Vagina (tissue), 2 donors: ENCODE measurements at regions not wholly inside any gene's neighbourhood (a gene's known extent, or its start where the extent isn't known, plus 50 kb on each side); places are given as distances from the start of the nearest gene placed in this dataset.

Experiments used
- DNase-seq, 2 donors: peaks; one replicate each; pipeline ENCODE4 v3.0.0-alpha.2; 2017; ENCODE audit errors: extremely low spot score in 2 of 2
- H3K27ac ChIP-seq: fragments of 200-600 bp; sonication (generic); one replicate; pipeline ENCODE4 v1.5.1; 2019
- H3K27me3 ChIP-seq: fragments of 200-600 bp; sonication (generic); one replicate; pipeline ENCODE4 v1.5.1; 2019
- H3K36me3 ChIP-seq, 2 donors: fragments of 200-600 bp; sonication (generic); one replicate each; pipeline ENCODE4 v1.5.1; 2017 to 2019
- H3K4me1 ChIP-seq: fragments of 200-600 bp; sonication (generic); one replicate; pipeline ENCODE4 v1.5.1; 2019
- H3K4me3 ChIP-seq, 2 donors: fragments of 200-600 bp; sonication (generic); 1 replicate in 1 of 2; 2 replicates in 1 of 2; pipeline ENCODE4 v1.5.1; 2016 to 2019
- H3K9me3 ChIP-seq: fragments of 200-600 bp; sonication (generic); one replicate; pipeline ENCODE4 v1.5.1; 2019
- CTCF ChIP-seq, 3 experiments: fragments of 450-650 bp in 2 of 3; fragments of 200-600 bp in 1 of 3; sonication (generic) in 1 of 3; IDR thresholded peaks; one replicate each; pipeline ENCODE4 v1.5.1; 2017 to 2019; ENCODE audit warnings: antibody characterized with exemption in 3 of 3, mild to moderate bottlenecking in 2 of 3, moderate library complexity in 2 of 3
- POLR2A ChIP-seq, 2 donors: fragments of 450-650 bp; IDR thresholded peaks; one replicate each; pipeline ENCODE4 v1.6.1; 2017; ENCODE audit warnings: antibody characterized with exemption in 2 of 2, mild to moderate bottlenecking in 2 of 2, moderate library complexity in 2 of 2
- POLR2AphosphoS5 ChIP-seq, 2 donors: sonication (generic); formaldehyde crosslinking; IDR thresholded peaks; one replicate each; pipeline ENCODE4 v1.9.0; 2017; ENCODE audit warnings: antibody characterized with exemption in 2 of 2, mild to moderate bottlenecking in 2 of 2, low read depth in 1 of 2; ENCODE audit not compliant: insufficient read depth in 1 of 2
- intact Hi-C: fragments of 100-400 bp; cut with DNase I; formaldehyde crosslinking; loops from one replicate; pipeline ENCODE4 v1.15.1; 2023

GRCh38 chr20:57870597-57871236 is 160.9 kb upstream of the PMEPA1 start:
- TF ChIP-seq POLR2A (IDR thresholded peaks at IDR 0.05) (no peak), CTCF (IDR thresholded peaks at IDR 0.05) (no peak), POLR2AphosphoS5 (IDR thresholded peaks at IDR 0.05; ENCODE audit: insufficient read depth in 1 of 2, low read depth in 1 of 2) (no peak)
- Histone ChIP-seq H3K4me3 (no peak overlapping the region), H3K27ac (no peak overlapping the region), H3K9me3 (no peaks in the 10 kb centered on the region), H3K36me3 (no peaks in the 10 kb centered on the region), H3K27me3 (no peaks in the 10 kb centered on the region), H3K4me1 (peaks cover 6% of the 10 kb centered on the region)
- intact Hi-C loops = loop anchor here (10.0 kb wide), 1 partner anchor 304 kb away; no protein-coding TSS in a partner anchor
- peak; percentile 60 to 72 for DNase-seq

DNA sequence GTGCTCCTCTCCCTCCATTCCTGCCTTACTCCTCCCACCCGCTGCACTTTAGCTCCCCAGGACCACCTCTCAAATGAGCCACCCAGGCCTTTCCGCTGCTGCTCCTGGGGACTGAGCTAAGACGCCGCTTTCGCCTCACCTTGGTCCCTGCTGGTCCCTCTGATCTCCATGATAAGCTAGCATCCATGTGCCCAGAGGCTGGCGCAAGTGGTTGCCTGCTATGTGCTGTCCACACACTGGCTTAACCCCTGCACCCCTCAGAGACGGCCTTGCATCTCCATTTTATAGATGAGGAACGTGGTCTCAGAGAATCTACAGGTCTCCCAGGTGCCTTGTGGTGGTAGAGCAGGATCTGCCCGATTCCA is 160.1 kb upstream of the PMEPA1 start:
- Histone ChIP-seq H3K4me3 (no peak overlapping the region), H3K9me3 (no peaks in the 10 kb centered on the region), H3K27me3 (no peaks in the 10 kb centered on the region), H3K27ac (no peak overlapping the region), H3K36me3 (no peaks in the 10 kb centered on the region), H3K4me1 (peaks cover 6% of the 10 kb centered on the region)
- peak; percentile 83 to 84 for DNase-seq
- no peak for TF ChIP-seq POLR2A (IDR thresholded peaks at IDR 0.05)
- intact Hi-C loops = loop anchor here (10.0 kb wide), 1 partner anchor 305 kb away; no protein-coding TSS in a partner anchor

DNA sequence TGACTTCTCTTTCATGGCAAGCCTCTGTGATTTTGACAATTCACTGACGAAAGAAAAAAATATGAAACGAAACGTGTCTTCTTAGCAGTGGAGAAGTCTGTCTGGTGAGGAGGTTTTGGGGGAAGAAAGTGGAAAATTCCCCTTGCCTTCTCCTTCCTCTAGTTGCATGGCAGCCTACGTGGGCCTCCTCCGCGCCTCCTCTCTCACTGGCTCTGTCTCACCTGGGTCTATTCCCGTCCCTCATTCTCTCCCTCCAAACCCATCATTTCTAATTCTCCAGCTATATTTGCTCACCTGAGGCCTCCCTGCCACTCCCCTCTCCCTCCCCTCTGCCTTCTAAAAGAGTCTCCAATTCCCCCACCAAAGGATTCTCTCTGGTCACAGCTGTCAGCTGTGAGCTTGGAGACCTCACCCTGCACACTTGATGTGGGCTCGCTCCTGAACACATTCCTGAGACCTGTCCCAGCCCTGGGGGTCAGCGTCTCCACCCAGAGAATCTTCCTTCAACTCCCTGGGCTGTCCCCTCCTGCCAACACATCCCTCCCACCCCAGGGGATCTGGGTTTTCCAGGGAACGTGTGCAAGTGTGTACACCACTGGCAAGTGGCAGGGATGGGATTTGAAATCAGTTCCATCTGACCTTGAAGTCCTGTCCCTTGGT is 159.6 kb upstream of the PMEPA1 start:
- DNase-seq = peak; percentile 16 to 46
- H3K36me3 ChIP-seq = no peaks in the 10 kb centered on the region
- H3K9me3 ChIP-seq = no peaks in the 10 kb centered on the region
- H3K27ac ChIP-seq = no peak overlapping the region
- intact Hi-C loops = no loop called here
- peaks cover 6% of the 10 kb centered on the region for H3K4me1 ChIP-seq
- H3K27me3 ChIP-seq = no peaks in the 10 kb centered on the region
- no peak for TF ChIP-seq CTCF (IDR thresholded peaks at IDR 0.05)
- no peak for TF ChIP-seq POLR2AphosphoS5 (IDR thresholded peaks at IDR 0.05; ENCODE audit: insufficient read depth in 1 of 2, low read depth in 1 of 2)
- TF ChIP-seq POLR2A (IDR thresholded peaks at IDR 0.05) = no peak
- H3K4me3 ChIP-seq = no peak overlapping the region

DNA sequence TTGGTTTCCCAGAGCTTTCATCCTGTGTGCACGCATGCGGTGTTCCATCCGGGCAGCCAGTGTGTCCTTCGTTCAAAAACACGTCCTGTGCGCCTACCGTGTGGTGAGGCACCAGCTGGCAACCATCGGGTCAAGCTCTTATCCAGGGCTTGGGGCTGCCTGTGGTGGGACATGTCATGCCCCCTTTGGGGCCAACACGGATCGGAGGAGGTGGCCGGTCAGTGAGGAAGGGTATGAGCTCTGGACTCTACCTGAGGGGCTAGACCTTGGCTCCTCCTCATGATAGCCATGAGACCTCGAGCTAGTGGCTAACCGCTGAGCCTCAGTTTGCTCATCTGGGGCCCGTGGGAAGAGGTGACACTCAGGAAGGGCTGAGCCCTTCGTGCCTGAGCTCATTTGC is 158.5 kb upstream of the PMEPA1 start:
- Histone ChIP-seq H3K36me3 (no peaks in the 10 kb centered on the region), H3K9me3 (no peaks in the 10 kb centered on the region), H3K27me3 (no peaks in the 10 kb centered on the region), H3K4me1 (peaks cover 6% of the 10 kb centered on the region), H3K4me3 (no peak overlapping the region), H3K27ac (no peak overlapping the region)
- intact Hi-C loops = no loop called here
- TF ChIP-seq POLR2AphosphoS5 (IDR thresholded peaks at IDR 0.05; ENCODE audit: insufficient read depth in 1 of 2, low read depth in 1 of 2) = no peak
- peak; percentile 64 to 78 for DNase-seq

DNA sequence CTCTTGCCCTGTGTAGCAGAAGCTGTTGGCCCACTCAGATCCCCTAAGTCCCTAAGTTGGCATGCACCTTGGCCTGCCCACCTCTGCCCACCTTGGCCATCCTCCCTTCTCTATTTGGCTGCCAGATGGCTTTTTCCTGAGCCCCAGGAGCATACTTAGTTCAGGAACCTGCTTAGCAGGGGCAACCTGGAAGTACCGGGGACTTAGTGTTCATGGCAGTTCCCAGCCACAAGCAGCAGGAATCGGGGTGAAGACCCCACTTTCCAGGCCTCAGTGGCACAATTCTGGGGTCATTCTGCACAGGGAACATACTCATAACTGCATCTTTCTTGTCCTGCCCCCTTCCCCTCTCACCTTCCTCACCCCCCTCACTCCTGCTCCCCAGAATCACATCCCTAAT is 158.0 kb upstream of the PMEPA1 start:
- TF ChIP-seq POLR2AphosphoS5 (IDR thresholded peaks at IDR 0.05; ENCODE audit: insufficient read depth in 1 of 2, low read depth in 1 of 2) (no peak), CTCF (IDR thresholded peaks at IDR 0.05) (no peak), POLR2A (IDR thresholded peaks at IDR 0.05) (no peak)
- Histone ChIP-seq H3K4me3 (no peak overlapping the region), H3K27ac (no peak overlapping the region), H3K36me3 (no peaks in the 10 kb centered on the region), H3K4me1 (peaks cover 6% of the 10 kb centered on the region), H3K27me3 (no peaks in the 10 kb centered on the region), H3K9me3 (no peaks in the 10 kb centered on the region)
- intact Hi-C loops = no loop called here
- DNase-seq = peak in 1 of 2 donors; percentile 40

GRCh38 chr20:57867181-57867803 is 157.5 kb upstream of the PMEPA1 start:
- Histone ChIP-seq H3K4me1 (peaks cover 6% of the 10 kb centered on the region), H3K9me3 (no peaks in the 10 kb centered on the region), H3K36me3 (no peaks in the 10 kb centered on the region), H3K4me3 (no peak overlapping the region), H3K27ac (no peak overlapping the region), H3K27me3 (no peaks in the 10 kb centered on the region)
- no peak for TF ChIP-seq CTCF (IDR thresholded peaks at IDR 0.05)
- no peak for TF ChIP-seq POLR2AphosphoS5 (IDR thresholded peaks at IDR 0.05; ENCODE audit: insufficient read depth in 1 of 2, low read depth in 1 of 2)
- no peak for TF ChIP-seq POLR2A (IDR thresholded peaks at IDR 0.05)
- intact Hi-C loops = no loop called here
- DNase-seq = peak; percentile 43 to 49
